ENCODE measurements at regions not wholly inside any gene's neighbourhood (a gene's known extent, or its start where the extent isn't known, plus 50 kb on each side); places are given as distances from the start of the nearest gene placed in this dataset.

DNA sequence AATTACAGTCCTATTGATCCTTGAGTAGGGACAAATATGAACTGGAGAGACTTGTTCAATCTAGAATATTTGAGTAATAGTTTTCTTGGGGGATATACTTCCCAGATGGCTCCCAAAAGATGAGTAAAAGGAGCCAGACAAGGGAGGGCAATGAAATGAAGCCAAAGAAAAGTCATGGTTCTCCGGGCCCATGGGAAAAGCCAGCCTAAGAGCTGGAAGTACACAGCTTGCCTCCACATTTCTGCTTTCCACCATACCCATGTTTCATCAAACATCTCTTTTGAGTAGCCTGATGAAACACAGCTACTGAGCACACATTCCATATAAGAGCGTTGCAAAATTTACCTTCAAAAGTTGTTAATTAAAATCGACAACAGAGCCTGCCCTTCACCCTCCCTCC is 535.0 kb upstream of the FZD8 start:
- intact Hi-C loops (cut with micrococcal nuclease; ENCODE audit: unreplicated experiment): no loop called here
- H3K27me3 ChIP-seq (replicated peaks; ENCODE audit: insufficient read depth, low read depth, low read length, poor library complexity): no peaks in the 10 kb centered on the region
- BruUV-seq (replicated peaks): no TSS peak

DNA sequence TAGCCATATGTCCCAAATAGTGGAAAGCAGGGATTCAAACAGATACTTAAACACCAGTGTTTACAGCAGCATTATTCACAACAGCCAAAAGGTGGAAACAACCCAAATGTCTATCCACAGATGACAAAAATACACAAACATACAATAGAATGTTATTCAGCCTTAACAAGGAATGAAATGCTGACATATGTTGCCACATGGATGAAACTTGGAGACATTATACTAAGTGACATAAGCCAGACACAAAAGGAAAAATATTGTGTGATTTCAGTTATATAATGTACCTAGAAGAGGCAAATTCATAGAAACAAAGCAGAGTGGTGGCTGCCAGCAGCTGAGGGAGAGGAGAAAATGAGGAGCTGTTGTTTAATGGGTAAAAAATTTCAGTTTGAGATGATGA is 533.9 kb upstream of the FZD8 start:
- Histone ChIP-seq H3K4me3 (ENCODE audit: low read depth, low read length, poor library complexity, severe bottlenecking) (no peak overlapping the region), H3K36me3 (ENCODE audit: insufficient read depth, low read length, poor library complexity, severe bottlenecking) (no peaks in the 10 kb centered on the region), H3K27ac (ENCODE audit: low read depth, low read length, poor library complexity, severe bottlenecking) (no peak overlapping the region), H3K27me3 (replicated peaks; ENCODE audit: insufficient read depth, low read depth, low read length, poor library complexity) (no peaks in the 10 kb centered on the region), H3K4me1 (ENCODE audit: insufficient read depth, low read length, poor library complexity, severe bottlenecking) (no peaks in the 10 kb centered on the region), H3K9me3 (ENCODE audit: low read depth, low read length, poor library complexity, severe bottlenecking) (no peaks in the 10 kb centered on the region)
- POLR2A ChIA-PET (ENCODE audit: low non-redundant PET): no interaction called here
- BruUV-seq (replicated peaks): no TSS peak
- DNase-seq (ENCODE audit: low spot score): no peak
- intact Hi-C loops (cut with micrococcal nuclease; ENCODE audit: unreplicated experiment): no loop called here
- TF ChIP-seq CTCF (conservative IDR thresholded peaks at IDR 0.05; ENCODE audit: low read depth, low read length) (no peak), EZH2 (IDR thresholded peaks at IDR 0.05; ENCODE audit: borderline replicate concordance, low read depth, low read length, poor library complexity, severe bottlenecking) (no peak)
- CTCF ChIA-PET: no interaction called here

More for the DNA sequence above, 535.0 kb upstream of the FZD8 start:
- TF ChIP-seq CTCF (conservative IDR thresholded peaks at IDR 0.05; ENCODE audit: low read depth, low read length) (no peak), EZH2 (IDR thresholded peaks at IDR 0.05; ENCODE audit: borderline replicate concordance, low read depth, low read length, poor library complexity, severe bottlenecking) (no peak)
- no peak for DNase-seq (ENCODE audit: low spot score)
- no peaks in the 10 kb centered on the region for H3K9me3 ChIP-seq (ENCODE audit: low read depth, low read length, poor library complexity, severe bottlenecking)
- ChIA-PET CTCF (no interaction called here), POLR2A (ENCODE audit: low non-redundant PET) (no interaction called here)
- H3K36me3 ChIP-seq (ENCODE audit: insufficient read depth, low read length, poor library complexity, severe bottlenecking): no peaks in the 10 kb centered on the region
- H3K27ac ChIP-seq (ENCODE audit: low read depth, low read length, poor library complexity, severe bottlenecking): no peak overlapping the region
- H3K4me1 ChIP-seq (ENCODE audit: insufficient read depth, low read length, poor library complexity, severe bottlenecking): peaks cover 5% of the 10 kb centered on the region
- H3K4me3 ChIP-seq (ENCODE audit: low read depth, low read length, poor library complexity, severe bottlenecking): no peak overlapping the region

GRCh38 chr10:36173364-36173763 is 531.3 kb upstream of the FZD8 start:
- CTCF ChIA-PET: no interaction called here

More at GRCh38 chr10:36173364-36173763, 531.3 kb upstream of the FZD8 start:
- Histone ChIP-seq H3K36me3 (ENCODE audit: insufficient read depth, low read length, poor library complexity, severe bottlenecking) (no peaks in the 10 kb centered on the region), H3K27ac (ENCODE audit: low read depth, low read length, poor library complexity, severe bottlenecking) (no peak overlapping the region), H3K27me3 (replicated peaks; ENCODE audit: insufficient read depth, low read depth, low read length, poor library complexity) (no peaks in the 10 kb centered on the region), H3K4me1 (ENCODE audit: insufficient read depth, low read length, poor library complexity, severe bottlenecking) (no peaks in the 10 kb centered on the region), H3K4me3 (ENCODE audit: low read depth, low read length, poor library complexity, severe bottlenecking) (no peak overlapping the region), H3K9me3 (ENCODE audit: low read depth, low read length, poor library complexity, severe bottlenecking) (no peaks in the 10 kb centered on the region)
- POLR2A ChIA-PET (ENCODE audit: low non-redundant PET): no interaction called here
- BruUV-seq (replicated peaks): no TSS peak
- DNase-seq (ENCODE audit: low spot score): no peak
- TF ChIP-seq EZH2 (IDR thresholded peaks at IDR 0.05; ENCODE audit: borderline replicate concordance, low read depth, low read length, poor library complexity, severe bottlenecking) (no peak), CTCF (conservative IDR thresholded peaks at IDR 0.05; ENCODE audit: low read depth, low read length) (no peak)
- intact Hi-C loops (cut with micrococcal nuclease; ENCODE audit: unreplicated experiment): no loop called here

Measured in A673 (cell line).